ENCODE measurements at regions not wholly inside any gene's neighbourhood (a gene's known extent, or its start where the extent isn't known, plus 50 kb on each side); places are given as distances from the start of the nearest gene placed in this dataset.

DNA sequence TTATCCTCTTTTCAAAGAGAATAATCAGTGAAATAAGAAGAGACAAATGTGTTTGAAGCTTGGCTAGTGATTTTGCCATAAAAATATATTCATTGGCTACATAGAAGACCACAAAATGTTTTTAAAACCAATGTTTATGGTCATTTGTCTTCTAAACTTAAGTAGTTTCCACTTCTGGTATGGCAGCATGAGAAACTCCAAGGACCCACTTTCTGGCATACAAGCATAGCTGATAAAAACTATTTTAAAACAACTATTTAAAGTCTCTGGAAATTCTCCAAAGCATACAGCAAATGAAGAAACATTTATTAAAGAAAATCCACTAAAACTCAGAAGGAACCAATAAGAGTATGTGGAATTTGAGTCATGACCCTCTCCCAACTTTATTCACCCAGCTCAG, 89.2 kb upstream of the TOMM7 start (continued):
- TF ChIP-seq TEAD4 (CRISPR knock-in tag; IDR thresholded peaks at IDR 0.05), result no peak
- TF ChIP-seq CREM (CRISPR knock-in tag; IDR thresholded peaks at IDR 0.05), result no peak
- TF ChIP-seq, protein P1, sequence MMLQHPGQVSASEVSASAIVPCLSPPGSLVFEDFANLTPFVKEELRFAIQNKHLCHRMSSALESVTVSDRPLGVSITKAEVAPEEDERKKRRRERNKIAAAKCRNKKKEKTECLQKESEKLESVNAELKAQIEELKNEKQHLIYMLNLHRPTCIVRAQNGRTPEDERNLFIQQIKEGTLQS (CRISPR knock-in tag; conservative IDR thresholded peaks at IDR 0.05), result no peak
- no peak for TF ChIP-seq NFATC4 (CRISPR knock-in tag; IDR thresholded peaks at IDR 0.05)

DNA sequence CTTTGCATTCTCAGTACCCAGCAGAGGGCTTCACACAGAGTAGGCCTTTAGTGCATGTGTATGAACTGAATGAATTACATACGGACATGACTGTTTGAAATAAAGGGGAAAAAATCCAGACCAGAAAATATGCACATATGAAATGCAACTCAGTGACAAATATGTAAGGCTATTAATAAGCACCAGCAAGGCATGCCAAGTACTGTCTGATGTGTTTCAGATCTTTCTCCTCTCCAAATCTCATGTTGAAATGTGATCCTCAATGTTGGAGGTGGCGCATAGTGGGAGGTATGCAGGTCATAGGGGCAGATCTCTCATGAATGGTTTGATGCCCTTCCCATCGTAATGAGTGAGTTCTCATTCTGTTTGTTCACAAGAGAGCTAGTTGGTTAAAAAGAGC, 87.3 kb upstream of the TOMM7 start:
- H3K4me1 Mint-ChIP-seq, result peaks cover 7% of the 10 kb centered on the region
- POLR2A ChIA-PET, result no interaction called here
- H3K27me3 Mint-ChIP-seq (ENCODE audit: low read depth), result peaks cover 3% of the 10 kb centered on the region
- CTCF ChIA-PET, result no interaction called here
- H3K4me3 Mint-ChIP-seq, result no peak overlapping the region
- no peak for DNase-seq (ENCODE audit: low spot score)
- peaks cover 17% of the 10 kb centered on the region for H3K36me3 Mint-ChIP-seq
- ATAC-seq, result no peak
- peaks cover 13% of the 10 kb centered on the region for H3K9me3 Mint-ChIP-seq
- no peak overlapping the region for H3K27ac Mint-ChIP-seq
- TF ChIP-seq SP1 (CRISPR knock-in tag; conservative IDR thresholded peaks at IDR 0.05), result no peak

DNA sequence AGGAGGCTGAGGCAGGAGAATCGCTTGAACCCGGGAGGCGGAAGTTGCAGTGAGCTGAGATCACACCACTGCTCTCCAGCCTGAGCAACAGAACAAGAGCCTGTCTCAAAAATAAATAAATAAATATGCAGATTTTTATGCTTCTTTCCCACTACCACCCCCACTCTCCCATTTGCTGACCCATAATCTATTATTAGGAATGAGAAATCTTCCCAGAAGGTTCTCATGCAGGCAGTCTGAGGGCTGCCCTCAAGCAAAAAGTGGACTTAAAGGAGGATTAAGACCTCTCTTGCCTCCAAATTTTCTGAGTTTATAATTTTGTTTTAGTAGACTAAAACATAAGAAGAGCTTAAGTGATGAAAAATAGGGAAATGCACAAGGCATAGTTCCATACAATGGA, 85.2 kb upstream of the TOMM7 start:
- TF ChIP-seq, protein P2, sequence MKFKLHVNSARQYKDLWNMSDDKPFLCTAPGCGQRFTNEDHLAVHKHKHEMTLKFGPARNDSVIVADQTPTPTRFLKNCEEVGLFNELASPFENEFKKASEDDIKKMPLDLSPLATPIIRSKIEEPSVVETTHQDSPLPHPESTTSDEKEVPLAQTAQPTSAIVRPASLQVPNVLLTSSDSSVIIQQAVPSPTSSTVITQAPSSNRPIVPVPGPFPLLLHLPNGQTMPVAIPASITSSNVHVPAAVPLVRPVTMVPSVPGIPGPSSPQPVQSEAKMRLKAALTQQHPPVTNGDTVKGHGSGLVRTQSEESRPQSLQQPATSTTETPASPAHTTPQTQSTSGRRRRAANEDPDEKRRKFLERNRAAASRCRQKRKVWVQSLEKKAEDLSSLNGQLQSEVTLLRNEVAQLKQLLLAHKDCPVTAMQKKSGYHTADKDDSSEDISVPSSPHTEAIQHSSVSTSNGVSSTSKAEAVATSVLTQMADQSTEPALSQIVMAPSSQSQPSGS (CRISPR knock-in tag; IDR thresholded peaks at IDR 0.05; ENCODE audit: borderline replicate concordance, low read depth), result no peak
- no peak for TF ChIP-seq RELA (CRISPR knock-in tag; IDR thresholded peaks at IDR 0.05; ENCODE audit: borderline replicate concordance)
- Mint-ChIP-seq H3K4me3 (no peak overlapping the region), H3K27ac (no peak overlapping the region), H3K4me1 (peaks cover 7% of the 10 kb centered on the region), H3K27me3 (ENCODE audit: low read depth) (no peaks in the 10 kb centered on the region), H3K9me3 (peaks cover 18% of the 10 kb centered on the region), H3K36me3 (no peaks in the 10 kb centered on the region; the same call in 1 of the 2 replicates)
- CTCF ChIA-PET, result interaction anchor here (1.7 kb wide), 1 partner anchor 125 kb away, joined by 4 read pairs; no protein-coding TSS in a partner anchor
- POLR2A ChIA-PET, result no interaction called here
- ATAC-seq (no peak), DNase-seq (ENCODE audit: low spot score) (no peak)

DNA sequence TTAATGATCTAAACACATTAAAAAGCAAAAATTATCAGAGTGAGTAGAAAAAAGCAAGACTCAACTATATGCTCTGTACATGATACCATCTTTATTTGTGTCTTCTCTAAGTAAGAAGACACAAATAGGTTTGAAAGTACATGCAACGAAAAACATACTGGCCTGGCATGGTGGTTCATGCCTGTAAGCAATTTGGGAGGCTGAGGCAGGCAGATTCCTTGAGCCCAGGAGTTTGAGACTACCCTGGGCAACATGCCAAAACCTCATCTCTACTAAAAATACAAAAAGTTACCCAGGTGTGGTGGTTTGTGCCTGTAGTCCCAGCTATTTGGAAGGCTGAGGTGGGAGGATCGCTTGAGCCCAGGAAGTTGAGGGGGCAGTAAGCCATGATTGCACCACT, 78.1 kb upstream of the TOMM7 start:
- Mint-ChIP-seq H3K27ac (no peak overlapping the region), H3K36me3 (no peaks in the 10 kb centered on the region; the same call in 1 of the 2 replicates), H3K4me1 (peaks cover 14% of the 10 kb centered on the region), H3K4me3 (no peak overlapping the region), H3K27me3 (ENCODE audit: low read depth) (no peaks in the 10 kb centered on the region), H3K9me3 (peaks cover 6% of the 10 kb centered on the region; the same call in 1 of the 2 replicates)
- POLR2A ChIA-PET, result no interaction called here
- ATAC-seq, result no peak
- TF ChIP-seq ZNF121 (CRISPR knock-in tag; IDR thresholded peaks at IDR 0.05), result no peak
- no peak for TF ChIP-seq ZNF423 (CRISPR knock-in tag; IDR thresholded peaks at IDR 0.05)
- no peak for TF ChIP-seq IRF2 (CRISPR knock-in tag; IDR thresholded peaks at IDR 0.05; ENCODE audit: borderline replicate concordance, low read depth)
- TF ChIP-seq SMAD3 (CRISPR knock-in tag; IDR thresholded peaks at IDR 0.05; ENCODE audit: borderline replicate concordance), result no peak
- TF ChIP-seq, protein P3, sequence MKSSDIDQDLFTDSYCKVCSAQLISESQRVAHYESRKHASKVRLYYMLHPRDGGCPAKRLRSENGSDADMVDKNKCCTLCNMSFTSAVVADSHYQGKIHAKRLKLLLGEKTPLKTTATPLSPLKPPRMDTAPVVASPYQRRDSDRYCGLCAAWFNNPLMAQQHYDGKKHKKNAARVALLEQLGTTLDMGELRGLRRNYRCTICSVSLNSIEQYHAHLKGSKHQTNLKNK (CRISPR knock-in tag; IDR thresholded peaks at IDR 0.05), result no peak
- TF ChIP-seq FOXJ3 (CRISPR knock-in tag; IDR thresholded peaks at IDR 0.05; ENCODE audit: borderline replicate concordance), result no peak
- TF ChIP-seq MXD4 (CRISPR knock-in tag; IDR thresholded peaks at IDR 0.05; ENCODE audit: borderline replicate concordance), result no peak
- TF ChIP-seq, protein P4, sequence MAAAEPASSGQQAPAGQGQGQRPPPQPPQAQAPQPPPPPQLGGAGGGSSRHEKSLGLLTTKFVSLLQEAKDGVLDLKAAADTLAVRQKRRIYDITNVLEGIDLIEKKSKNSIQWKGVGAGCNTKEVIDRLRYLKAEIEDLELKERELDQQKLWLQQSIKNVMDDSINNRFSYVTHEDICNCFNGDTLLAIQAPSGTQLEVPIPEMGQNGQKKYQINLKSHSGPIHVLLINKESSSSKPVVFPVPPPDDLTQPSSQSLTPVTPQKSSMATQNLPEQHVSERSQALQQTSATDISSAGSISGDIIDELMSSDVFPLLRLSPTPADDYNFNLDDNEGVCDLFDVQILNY (CRISPR knock-in tag; IDR thresholded peaks at IDR 0.05), result no peak
- no peak for TF ChIP-seq NR3C1 (CRISPR knock-in tag; conservative IDR thresholded peaks at IDR 0.05; ENCODE audit: low read depth)
- TF ChIP-seq, protein P5, sequence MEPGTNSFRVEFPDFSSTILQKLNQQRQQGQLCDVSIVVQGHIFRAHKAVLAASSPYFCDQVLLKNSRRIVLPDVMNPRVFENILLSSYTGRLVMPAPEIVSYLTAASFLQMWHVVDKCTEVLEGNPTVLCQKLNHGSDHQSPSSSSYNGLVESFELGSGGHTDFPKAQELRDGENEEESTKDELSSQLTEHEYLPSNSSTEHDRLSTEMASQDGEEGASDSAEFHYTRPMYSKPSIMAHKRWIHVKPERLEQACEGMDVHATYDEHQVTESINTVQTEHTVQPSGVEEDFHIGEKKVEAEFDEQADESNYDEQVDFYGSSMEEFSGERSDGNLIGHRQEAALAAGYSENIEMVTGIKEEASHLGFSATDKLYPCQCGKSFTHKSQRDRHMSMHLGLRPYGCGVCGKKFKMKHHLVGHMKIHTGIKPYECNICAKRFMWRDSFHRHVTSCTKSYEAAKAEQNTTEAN (CRISPR knock-in tag; IDR thresholded peaks at IDR 0.05), result no peak
- TF ChIP-seq ZNF317 (CRISPR knock-in tag; IDR thresholded peaks at IDR 0.05; ENCODE audit: borderline replicate concordance, low read depth), result no peak
- no peak for TF ChIP-seq KAT7 (CRISPR knock-in tag; IDR thresholded peaks at IDR 0.05; ENCODE audit: borderline replicate concordance)
- TF ChIP-seq NFE2L1 (CRISPR knock-in tag; IDR thresholded peaks at IDR 0.05), result no peak
- TF ChIP-seq, protein P6, sequence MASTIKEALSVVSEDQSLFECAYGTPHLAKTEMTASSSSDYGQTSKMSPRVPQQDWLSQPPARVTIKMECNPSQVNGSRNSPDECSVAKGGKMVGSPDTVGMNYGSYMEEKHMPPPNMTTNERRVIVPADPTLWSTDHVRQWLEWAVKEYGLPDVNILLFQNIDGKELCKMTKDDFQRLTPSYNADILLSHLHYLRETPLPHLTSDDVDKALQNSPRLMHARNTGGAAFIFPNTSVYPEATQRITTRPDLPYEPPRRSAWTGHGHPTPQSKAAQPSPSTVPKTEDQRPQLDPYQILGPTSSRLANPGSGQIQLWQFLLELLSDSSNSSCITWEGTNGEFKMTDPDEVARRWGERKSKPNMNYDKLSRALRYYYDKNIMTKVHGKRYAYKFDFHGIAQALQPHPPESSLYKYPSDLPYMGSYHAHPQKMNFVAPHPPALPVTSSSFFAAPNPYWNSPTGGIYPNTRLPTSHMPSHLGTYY (CRISPR knock-in tag; IDR thresholded peaks at IDR 0.05), result no peak
- no peak for TF ChIP-seq GRHL2 (CRISPR knock-in tag; IDR thresholded peaks at IDR 0.05; ENCODE audit: insufficient replicate concordance, severe bottlenecking)
- CTCF ChIA-PET, result no interaction called here
- no peak for DNase-seq (ENCODE audit: low spot score)
